ENCODE measurements at regions not wholly inside any gene's neighbourhood (a gene's known extent, or its start where the extent isn't known, plus 50 kb on each side); places are given as distances from the start of the nearest gene placed in this dataset.

GRCh38 chr12:43118881-43119280 is 433.1 kb downstream of the ADAMTS20 start:
- TF ChIP-seq, protein P1, sequence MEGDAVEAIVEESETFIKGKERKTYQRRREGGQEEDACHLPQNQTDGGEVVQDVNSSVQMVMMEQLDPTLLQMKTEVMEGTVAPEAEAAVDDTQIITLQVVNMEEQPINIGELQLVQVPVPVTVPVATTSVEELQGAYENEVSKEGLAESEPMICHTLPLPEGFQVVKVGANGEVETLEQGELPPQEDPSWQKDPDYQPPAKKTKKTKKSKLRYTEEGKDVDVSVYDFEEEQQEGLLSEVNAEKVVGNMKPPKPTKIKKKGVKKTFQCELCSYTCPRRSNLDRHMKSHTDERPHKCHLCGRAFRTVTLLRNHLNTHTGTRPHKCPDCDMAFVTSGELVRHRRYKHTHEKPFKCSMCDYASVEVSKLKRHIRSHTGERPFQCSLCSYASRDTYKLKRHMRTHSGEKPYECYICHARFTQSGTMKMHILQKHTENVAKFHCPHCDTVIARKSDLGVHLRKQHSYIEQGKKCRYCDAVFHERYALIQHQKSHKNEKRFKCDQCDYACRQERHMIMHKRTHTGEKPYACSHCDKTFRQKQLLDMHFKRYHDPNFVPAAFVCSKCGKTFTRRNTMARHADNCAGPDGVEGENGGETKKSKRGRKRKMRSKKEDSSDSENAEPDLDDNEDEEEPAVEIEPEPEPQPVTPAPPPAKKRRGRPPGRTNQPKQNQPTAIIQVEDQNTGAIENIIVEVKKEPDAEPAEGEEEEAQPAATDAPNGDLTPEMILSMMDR (IDR thresholded peaks at IDR 0.05) = no peak
- TF ChIP-seq ATF6 (CRISPR knock-in tag; IDR thresholded peaks at IDR 0.05) (no peak), SMAD3 (CRISPR knock-in tag; IDR thresholded peaks at IDR 0.05; ENCODE audit: borderline replicate concordance) (no peak), ZNF232 (CRISPR knock-in tag; IDR thresholded peaks at IDR 0.05) (no peak), IRF1 (CRISPR knock-in tag; IDR thresholded peaks at IDR 0.05) (no peak), JUN (CRISPR knock-in tag; IDR thresholded peaks at IDR 0.05) (no peak)

Data from WTC11 (cell line).